SJSA1 (cell line): ENCODE measurements at regions not wholly inside any gene's neighbourhood (a gene's known extent, or its start where the extent isn't known, plus 50 kb on each side); places are given as distances from the start of the nearest gene placed in this dataset.

ENCODE experiments used
- DNase-seq, 2 experiments: peaks; one replicate each; pipeline ENCODE4 v3.0.0-alpha.2; 2015 to 2020; ENCODE audit warnings: low spot score in 2 of 2, low read depth in 1 of 2
- H3K27ac ChIP-seq: fragments of 250-450 bp; sonication (Bioruptor Pico); 2 replicates; pipeline ENCODE4 v1.5.1; 2020; ENCODE audit warnings: mild to moderate bottlenecking, moderate library complexity
- H3K27me3 ChIP-seq: fragments of 250-450 bp; sonication (Bioruptor Pico); replicated peaks from 2 replicates; pipeline ENCODE4 v1.5.1; 2020; ENCODE audit warnings: mild to moderate bottlenecking, moderate library complexity
- H3K36me3 ChIP-seq: fragments of 250-450 bp; sonication (Bioruptor Pico); 2 replicates; pipeline ENCODE4 v1.5.1; 2020; ENCODE audit warnings: mild to moderate bottlenecking
- H3K4me1 ChIP-seq: fragments of 250-450 bp; sonication (Bioruptor Pico); replicated peaks from 2 replicates; pipeline ENCODE4 v1.6.1; 2021; ENCODE audit warnings: mild to moderate bottlenecking
- H3K4me3 ChIP-seq: fragments of 250-450 bp; sonication (Bioruptor Pico); 2 replicates; pipeline ENCODE4 v1.5.1; 2020; ENCODE audit warnings: mild to moderate bottlenecking
- H3K9me3 ChIP-seq: fragments of 250-450 bp; sonication (Bioruptor Pico); replicated peaks from 2 replicates; pipeline ENCODE4 v1.5.1; 2020; ENCODE audit warnings: mild to moderate bottlenecking

- H3K4me3 ChIP-seq, result no peak overlapping the region
- no peak overlapping the region for H3K27ac ChIP-seq
- no peaks in the 10 kb centered on the region for H3K27me3 ChIP-seq
- no peaks in the 10 kb centered on the region for H3K4me1 ChIP-seq
- no peak for DNase-seq
- H3K9me3 ChIP-seq, result no peaks in the 10 kb centered on the region
- H3K36me3 ChIP-seq, result no peaks in the 10 kb centered on the region
Measured at GRCh38 chr6:19159089-19159488, 678.1 kb upstream of the ID4 start.

GRCh38 chr6:19159561-19159960 lies 677.6 kb upstream of the ID4 start:
- Histone ChIP-seq H3K4me3 (no peak overlapping the region), H3K27me3 (no peaks in the 10 kb centered on the region), H3K4me1 (no peaks in the 10 kb centered on the region), H3K36me3 (no peaks in the 10 kb centered on the region), H3K27ac (no peak overlapping the region), H3K9me3 (no peaks in the 10 kb centered on the region)
- no peak for DNase-seq

- H3K4me3 ChIP-seq, result no peak overlapping the region
- no peak overlapping the region for H3K27ac ChIP-seq
- no peaks in the 10 kb centered on the region for H3K36me3 ChIP-seq
Measured at GRCh38 chr6:19160081-19160730, 677.0 kb upstream of the ID4 start.

GRCh38 chr6:19167251-19167650 lies 669.9 kb upstream of the ID4 start:
- no peaks in the 10 kb centered on the region for H3K36me3 ChIP-seq
- no peaks in the 10 kb centered on the region for H3K27me3 ChIP-seq
- no peak for DNase-seq

More at GRCh38 chr6:19160081-19160730, 677.0 kb upstream of the ID4 start:
- Histone ChIP-seq H3K4me1 (no peaks in the 10 kb centered on the region), H3K9me3 (no peaks in the 10 kb centered on the region), H3K27me3 (no peaks in the 10 kb centered on the region)
- no peak for DNase-seq

GRCh38 chr6:19169366-19169765 lies 667.8 kb upstream of the ID4 start:
- Histone ChIP-seq H3K4me1 (no peaks in the 10 kb centered on the region), H3K4me3 (no peak overlapping the region), H3K9me3 (no peaks in the 10 kb centered on the region), H3K36me3 (no peaks in the 10 kb centered on the region), H3K27me3 (no peaks in the 10 kb centered on the region), H3K27ac (no peak overlapping the region)
- no peak for DNase-seq

More at GRCh38 chr6:19167251-19167650, 669.9 kb upstream of the ID4 start:
- no peak overlapping the region for H3K27ac ChIP-seq
- H3K4me3 ChIP-seq, result no peak overlapping the region
- H3K4me1 ChIP-seq, result no peaks in the 10 kb centered on the region
- H3K9me3 ChIP-seq, result no peaks in the 10 kb centered on the region

- no peaks in the 10 kb centered on the region for H3K4me1 ChIP-seq
- H3K4me3 ChIP-seq, result no peak overlapping the region
- no peaks in the 10 kb centered on the region for H3K36me3 ChIP-seq
- no peaks in the 10 kb centered on the region for H3K27me3 ChIP-seq
- H3K9me3 ChIP-seq, result no peaks in the 10 kb centered on the region
- DNase-seq, result no peak
- no peak overlapping the region for H3K27ac ChIP-seq
Measured at GRCh38 chr6:19175023-19175422, 662.1 kb upstream of the ID4 start.

GRCh38 chr6:19180348-19181072 lies 656.7 kb upstream of the ID4 start:
- Histone ChIP-seq H3K36me3 (no peaks in the 10 kb centered on the region), H3K27ac (no peak overlapping the region), H3K27me3 (no peaks in the 10 kb centered on the region), H3K4me3 (no peak overlapping the region), H3K9me3 (no peaks in the 10 kb centered on the region), H3K4me1 (no peaks in the 10 kb centered on the region)
- DNase-seq, result no peak

GRCh38 chr6:19181211-19181610 lies 656.0 kb upstream of the ID4 start:
- Histone ChIP-seq H3K4me1 (no peaks in the 10 kb centered on the region), H3K36me3 (no peaks in the 10 kb centered on the region), H3K9me3 (no peaks in the 10 kb centered on the region), H3K4me3 (no peak overlapping the region), H3K27ac (no peak overlapping the region), H3K27me3 (no peaks in the 10 kb centered on the region)
- no peak for DNase-seq

GRCh38 chr6:19193624-19194023 lies 643.5 kb upstream of the ID4 start:
- DNase-seq, result no peak
- Histone ChIP-seq H3K4me1 (no peaks in the 10 kb centered on the region), H3K36me3 (no peaks in the 10 kb centered on the region), H3K9me3 (no peaks in the 10 kb centered on the region), H3K27me3 (no peaks in the 10 kb centered on the region), H3K27ac (no peak overlapping the region), H3K4me3 (no peak overlapping the region)

GRCh38 chr6:19204445-19204844 lies 632.7 kb upstream of the ID4 start:
- Histone ChIP-seq H3K4me1 (no peaks in the 10 kb centered on the region), H3K4me3 (no peak overlapping the region), H3K27ac (no peak overlapping the region), H3K27me3 (no peaks in the 10 kb centered on the region), H3K36me3 (no peaks in the 10 kb centered on the region), H3K9me3 (no peaks in the 10 kb centered on the region)
- no peak for DNase-seq

- no peaks in the 10 kb centered on the region for H3K36me3 ChIP-seq
- no peak overlapping the region for H3K27ac ChIP-seq
- H3K27me3 ChIP-seq, result no peaks in the 10 kb centered on the region
- no peaks in the 10 kb centered on the region for H3K9me3 ChIP-seq
- no peaks in the 10 kb centered on the region for H3K4me1 ChIP-seq
- no peak for DNase-seq
- no peak overlapping the region for H3K4me3 ChIP-seq
Measured at GRCh38 chr6:19205076-19205475, 632.1 kb upstream of the ID4 start.

- Histone ChIP-seq H3K4me3 (no peak overlapping the region), H3K27me3 (no peaks in the 10 kb centered on the region), H3K27ac (no peak overlapping the region), H3K36me3 (no peaks in the 10 kb centered on the region), H3K4me1 (no peaks in the 10 kb centered on the region), H3K9me3 (no peaks in the 10 kb centered on the region)
- DNase-seq, result no peak
Measured at GRCh38 chr6:19209202-19209601, 628.0 kb upstream of the ID4 start.

- Histone ChIP-seq H3K9me3 (no peaks in the 10 kb centered on the region), H3K4me1 (no peaks in the 10 kb centered on the region), H3K36me3 (no peaks in the 10 kb centered on the region), H3K27ac (no peak overlapping the region), H3K4me3 (no peak overlapping the region), H3K27me3 (no peaks in the 10 kb centered on the region)
- DNase-seq, result no peak
Measured at GRCh38 chr6:19210849-19211590, 626.1 kb upstream of the ID4 start.

GRCh38 chr6:19214231-19214630 lies 622.9 kb upstream of the ID4 start:
- Histone ChIP-seq H3K4me3 (no peak overlapping the region), H3K27me3 (no peaks in the 10 kb centered on the region), H3K9me3 (no peaks in the 10 kb centered on the region), H3K36me3 (no peaks in the 10 kb centered on the region), H3K4me1 (no peaks in the 10 kb centered on the region), H3K27ac (no peak overlapping the region)
- no peak for DNase-seq
